ENCODE measurements at regions not wholly inside any gene's neighbourhood (a gene's known extent, or its start where the extent isn't known, plus 50 kb on each side); places are given as distances from the start of the nearest gene placed in this dataset.

- no peak for ATAC-seq
- H3K27me3 Mint-ChIP-seq = no peaks in the 10 kb centered on the region
- H3K9me3 Mint-ChIP-seq = peaks cover 3% of the 10 kb centered on the region
- H3K36me3 Mint-ChIP-seq = peaks cover 4% of the 10 kb centered on the region
- no peak overlapping the region for H3K27ac Mint-ChIP-seq
- H3K4me1 Mint-ChIP-seq = peaks cover 2% of the 10 kb centered on the region
- H3K4me3 Mint-ChIP-seq = no peak overlapping the region
These were observed 123.8 kb upstream of the INHBA start for GRCh38 chr7:41826641-41827040.

- Mint-ChIP-seq H3K27ac (no peak overlapping the region), H3K36me3 (peaks cover 4% of the 10 kb centered on the region)
- ATAC-seq = no peak
These were observed 123.1 kb upstream of the INHBA start for GRCh38 chr7:41825927-41826480.

GRCh38 chr7:41824284-41824683 is 121.4 kb upstream of the INHBA start:
- H3K4me3 Mint-ChIP-seq = no peak overlapping the region
- ATAC-seq = no peak
- peaks cover 14% of the 10 kb centered on the region for H3K36me3 Mint-ChIP-seq
- H3K27me3 Mint-ChIP-seq = no peaks in the 10 kb centered on the region
- H3K9me3 Mint-ChIP-seq = peaks cover 10% of the 10 kb centered on the region
- peaks cover 6% of the 10 kb centered on the region for H3K4me1 Mint-ChIP-seq
- no peak overlapping the region for H3K27ac Mint-ChIP-seq

More at GRCh38 chr7:41825927-41826480, 123.1 kb upstream of the INHBA start:
- Mint-ChIP-seq H3K27me3 (no peaks in the 10 kb centered on the region), H3K4me3 (no peak overlapping the region), H3K9me3 (peaks cover 3% of the 10 kb centered on the region), H3K4me1 (peaks cover 6% of the 10 kb centered on the region)

- Mint-ChIP-seq H3K27ac (no peak overlapping the region), H3K27me3 (no peaks in the 10 kb centered on the region), H3K4me3 (no peak overlapping the region), H3K9me3 (peaks cover 11% of the 10 kb centered on the region), H3K36me3 (peaks cover 14% of the 10 kb centered on the region), H3K4me1 (peaks cover 6% of the 10 kb centered on the region)
- no peak for ATAC-seq
These were observed 119.4 kb upstream of the INHBA start for GRCh38 chr7:41822259-41822817.

- Mint-ChIP-seq H3K36me3 (peaks cover 14% of the 10 kb centered on the region), H3K27me3 (no peaks in the 10 kb centered on the region), H3K4me3 (no peak overlapping the region), H3K9me3 (peaks cover 11% of the 10 kb centered on the region), H3K27ac (no peak overlapping the region), H3K4me1 (peaks cover 12% of the 10 kb centered on the region)
- ATAC-seq = no peak
These were observed 118.8 kb upstream of the INHBA start for GRCh38 chr7:41821521-41822213.

- H3K27ac Mint-ChIP-seq = no peak overlapping the region
- H3K4me3 Mint-ChIP-seq = no peak overlapping the region
- H3K4me1 Mint-ChIP-seq = peaks cover 23% of the 10 kb centered on the region
- no peak for ATAC-seq
- no peaks in the 10 kb centered on the region for H3K27me3 Mint-ChIP-seq
- H3K9me3 Mint-ChIP-seq = peaks cover 11% of the 10 kb centered on the region
- peaks cover 14% of the 10 kb centered on the region for H3K36me3 Mint-ChIP-seq
These were observed 117.3 kb upstream of the INHBA start for GRCh38 chr7:41820111-41820671.

- Mint-ChIP-seq H3K36me3 (peaks cover 14% of the 10 kb centered on the region), H3K4me3 (no peak overlapping the region), H3K27ac (no peak overlapping the region), H3K9me3 (peaks cover 11% of the 10 kb centered on the region), H3K27me3 (no peaks in the 10 kb centered on the region), H3K4me1 (peaks cover 29% of the 10 kb centered on the region)
- ATAC-seq = no peak
These were observed 116.8 kb upstream of the INHBA start for GRCh38 chr7:41819645-41820044.

GRCh38 chr7:41818765-41819398 is 116.0 kb upstream of the INHBA start:
- Mint-ChIP-seq H3K36me3 (peaks cover 14% of the 10 kb centered on the region), H3K27ac (no peak overlapping the region), H3K9me3 (peaks cover 11% of the 10 kb centered on the region), H3K27me3 (no peaks in the 10 kb centered on the region), H3K4me3 (no peak overlapping the region), H3K4me1 (peaks cover 32% of the 10 kb centered on the region)
- no peak for ATAC-seq

- no peaks in the 10 kb centered on the region for H3K27me3 Mint-ChIP-seq
- ATAC-seq = peak; percentile 61
- peaks cover 32% of the 10 kb centered on the region for H3K4me1 Mint-ChIP-seq
- H3K4me3 Mint-ChIP-seq = no peak overlapping the region
- no peak overlapping the region for H3K27ac Mint-ChIP-seq
- H3K9me3 Mint-ChIP-seq = peaks cover 11% of the 10 kb centered on the region
- peaks cover 14% of the 10 kb centered on the region for H3K36me3 Mint-ChIP-seq
These were observed 114.5 kb upstream of the INHBA start for GRCh38 chr7:41817386-41817785.

GRCh38 chr7:41816111-41816510 is 113.2 kb upstream of the INHBA start:
- no peaks in the 10 kb centered on the region for H3K27me3 Mint-ChIP-seq
- no peak overlapping the region for H3K4me3 Mint-ChIP-seq
- H3K9me3 Mint-ChIP-seq = peaks cover 9% of the 10 kb centered on the region
- H3K27ac Mint-ChIP-seq = no peak overlapping the region
- ATAC-seq = no peak
- H3K4me1 Mint-ChIP-seq = peaks cover 26% of the 10 kb centered on the region
- H3K36me3 Mint-ChIP-seq = peaks cover 10% of the 10 kb centered on the region

GRCh38 chr7:41814888-41815287 is 112.0 kb upstream of the INHBA start:
- Mint-ChIP-seq H3K27ac (no peak overlapping the region), H3K36me3 (peaks cover 7% of the 10 kb centered on the region), H3K9me3 (peaks cover 7% of the 10 kb centered on the region), H3K4me1 (peaks cover 38% of the 10 kb centered on the region), H3K27me3 (no peaks in the 10 kb centered on the region), H3K4me3 (no peak overlapping the region)
- no peak for ATAC-seq

- no peak for ATAC-seq
- Mint-ChIP-seq H3K36me3 (no peaks in the 10 kb centered on the region), H3K4me3 (no peak overlapping the region), H3K9me3 (no peaks in the 10 kb centered on the region), H3K27ac (no peak overlapping the region), H3K4me1 (peaks cover 43% of the 10 kb centered on the region), H3K27me3 (no peaks in the 10 kb centered on the region)
These were observed 110.4 kb upstream of the INHBA start for GRCh38 chr7:41813286-41813685.

GRCh38 chr7:41811941-41812340 is 109.1 kb upstream of the INHBA start:
- Mint-ChIP-seq H3K27ac (no peak overlapping the region), H3K4me3 (no peak overlapping the region), H3K4me1 (peaks cover 40% of the 10 kb centered on the region), H3K27me3 (no peaks in the 10 kb centered on the region), H3K36me3 (no peaks in the 10 kb centered on the region), H3K9me3 (no peaks in the 10 kb centered on the region)
- ATAC-seq = no peak

- Mint-ChIP-seq H3K27ac (peak overlapping the region; percentile 56), H3K36me3 (no peaks in the 10 kb centered on the region), H3K4me1 (peaks cover 24% of the 10 kb centered on the region), H3K9me3 (no peaks in the 10 kb centered on the region), H3K27me3 (no peaks in the 10 kb centered on the region), H3K4me3 (peak overlapping the region; percentile 30)
- ATAC-seq = peak; percentile 96
These were observed 107.2 kb upstream of the INHBA start for GRCh38 chr7:41809940-41810576.

GRCh38 chr7:41809529-41809939 is 106.6 kb upstream of the INHBA start:
- Mint-ChIP-seq H3K9me3 (no peaks in the 10 kb centered on the region), H3K4me3 (no peak overlapping the region), H3K27me3 (no peaks in the 10 kb centered on the region), H3K36me3 (no peaks in the 10 kb centered on the region), H3K4me1 (peaks cover 19% of the 10 kb centered on the region), H3K27ac (peak overlapping the region; percentile 56)
- no peak for ATAC-seq
